ENCODE measurements at regions not wholly inside any gene's neighbourhood (a gene's known extent, or its start where the extent isn't known, plus 50 kb on each side); places are given as distances from the start of the nearest gene placed in this dataset.

DNA sequence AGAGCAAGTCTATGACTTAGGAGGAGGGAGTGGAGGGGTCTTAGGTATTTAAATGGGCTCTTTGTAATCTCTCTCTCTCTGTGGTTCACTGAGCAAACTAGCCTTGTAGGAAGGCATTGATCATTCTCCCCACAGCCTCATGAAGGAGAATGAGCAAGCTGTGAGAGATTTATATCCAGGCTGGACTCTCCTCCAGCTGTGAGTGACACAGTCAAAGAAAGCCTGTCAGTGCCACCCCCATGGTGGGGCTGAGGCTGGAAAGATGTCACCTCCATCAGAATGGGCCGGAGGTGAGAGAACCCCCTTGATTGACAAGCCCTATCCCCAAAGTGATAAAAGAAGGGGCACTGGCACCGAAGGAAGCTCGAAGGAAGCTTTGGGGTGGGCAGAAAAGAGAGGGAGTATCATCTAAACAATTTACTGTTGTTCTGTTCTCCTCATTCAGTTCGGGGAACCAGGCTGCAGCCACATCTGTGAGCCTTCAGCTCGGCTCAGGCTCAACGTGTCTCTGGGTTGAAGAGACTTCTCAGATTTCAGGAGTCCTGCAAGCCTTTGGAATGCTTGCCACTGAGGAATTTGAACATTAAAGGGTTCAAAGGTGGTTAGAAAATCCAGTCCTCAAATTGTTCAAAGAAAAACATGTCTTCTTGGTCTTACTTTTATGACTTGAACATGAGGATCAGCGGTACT, 538.2 kb upstream of the ZNF462 start:
- H3K36me3 ChIP-seq (ENCODE audit: insufficient read depth, low read length): no peaks in the 10 kb centered on the region
- H3K4me1 ChIP-seq (ENCODE audit: insufficient read depth, low read length): no peaks in the 10 kb centered on the region
- H4K20me1 ChIP-seq (ENCODE audit: insufficient read depth, low read length): no peaks in the 10 kb centered on the region
- TF ChIP-seq EZH2 (IDR thresholded peaks at IDR 0.05; ENCODE audit: borderline replicate concordance, low read depth, low read length, severe bottlenecking): no peak
- TF ChIP-seq, protein P1, sequence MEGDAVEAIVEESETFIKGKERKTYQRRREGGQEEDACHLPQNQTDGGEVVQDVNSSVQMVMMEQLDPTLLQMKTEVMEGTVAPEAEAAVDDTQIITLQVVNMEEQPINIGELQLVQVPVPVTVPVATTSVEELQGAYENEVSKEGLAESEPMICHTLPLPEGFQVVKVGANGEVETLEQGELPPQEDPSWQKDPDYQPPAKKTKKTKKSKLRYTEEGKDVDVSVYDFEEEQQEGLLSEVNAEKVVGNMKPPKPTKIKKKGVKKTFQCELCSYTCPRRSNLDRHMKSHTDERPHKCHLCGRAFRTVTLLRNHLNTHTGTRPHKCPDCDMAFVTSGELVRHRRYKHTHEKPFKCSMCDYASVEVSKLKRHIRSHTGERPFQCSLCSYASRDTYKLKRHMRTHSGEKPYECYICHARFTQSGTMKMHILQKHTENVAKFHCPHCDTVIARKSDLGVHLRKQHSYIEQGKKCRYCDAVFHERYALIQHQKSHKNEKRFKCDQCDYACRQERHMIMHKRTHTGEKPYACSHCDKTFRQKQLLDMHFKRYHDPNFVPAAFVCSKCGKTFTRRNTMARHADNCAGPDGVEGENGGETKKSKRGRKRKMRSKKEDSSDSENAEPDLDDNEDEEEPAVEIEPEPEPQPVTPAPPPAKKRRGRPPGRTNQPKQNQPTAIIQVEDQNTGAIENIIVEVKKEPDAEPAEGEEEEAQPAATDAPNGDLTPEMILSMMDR (IDR thresholded peaks at IDR 0.05; ENCODE audit: borderline replicate concordance, extremely low read depth, low read length, poor library complexity, severe bottlenecking): no peak
- DNase-seq: no peak
- no peak overlapping the region for H3K4me2 ChIP-seq (ENCODE audit: insufficient read depth, low read length)
- H3K27me3 ChIP-seq (ENCODE audit: insufficient read depth, low read length, poor library complexity): no peaks in the 10 kb centered on the region
- no peaks in the 10 kb centered on the region for H3K9me3 ChIP-seq (ENCODE audit: insufficient read depth, low read length, severe bottlenecking)
- H3K79me2 ChIP-seq (ENCODE audit: insufficient read depth, low read length): no peaks in the 10 kb centered on the region
- H3K9ac ChIP-seq (ENCODE audit: low read depth, low read length): no peak overlapping the region
- no peak for ATAC-seq (ENCODE audit: insufficient read depth, low read depth)
- no peak overlapping the region for H3K27ac ChIP-seq (ENCODE audit: low read length)
- H2AFZ ChIP-seq (ENCODE audit: low read depth, low read length): no peak overlapping the region
- H3K4me3 ChIP-seq (ENCODE audit: low read depth in 1 of 2, low read length in 2 of 2): no peak overlapping the region

GRCh38 chr9:106326493-106326892, 536.5 kb upstream of the ZNF462 start:
- Histone ChIP-seq H3K4me1 (ENCODE audit: insufficient read depth, low read length) (no peaks in the 10 kb centered on the region), H3K9ac (ENCODE audit: low read depth, low read length) (no peak overlapping the region), H3K27ac (ENCODE audit: low read length) (no peak overlapping the region), H3K4me2 (ENCODE audit: insufficient read depth, low read length) (no peak overlapping the region), H3K4me3 (ENCODE audit: low read depth in 1 of 2, low read length in 2 of 2) (no peak overlapping the region), H4K20me1 (ENCODE audit: insufficient read depth, low read length) (no peaks in the 10 kb centered on the region), H3K79me2 (ENCODE audit: insufficient read depth, low read length) (no peaks in the 10 kb centered on the region), H3K9me3 (ENCODE audit: insufficient read depth, low read length, severe bottlenecking) (no peaks in the 10 kb centered on the region), H2AFZ (ENCODE audit: low read depth, low read length) (no peak overlapping the region), H3K36me3 (ENCODE audit: insufficient read depth, low read length) (no peaks in the 10 kb centered on the region), H3K27me3 (ENCODE audit: insufficient read depth, low read length, poor library complexity) (no peaks in the 10 kb centered on the region)
- TF ChIP-seq, protein P1 (IDR thresholded peaks at IDR 0.05; ENCODE audit: borderline replicate concordance, extremely low read depth, low read length, poor library complexity, severe bottlenecking): no peak
- no peak for TF ChIP-seq EZH2 (IDR thresholded peaks at IDR 0.05; ENCODE audit: borderline replicate concordance, low read depth, low read length, severe bottlenecking)
- DNase-seq (no peak), ATAC-seq (ENCODE audit: insufficient read depth, low read depth) (no peak)

- Histone ChIP-seq H3K9me3 (ENCODE audit: insufficient read depth, low read length, severe bottlenecking) (no peaks in the 10 kb centered on the region), H3K4me3 (ENCODE audit: low read depth in 1 of 2, low read length in 2 of 2) (no peak overlapping the region), H3K9ac (ENCODE audit: low read depth, low read length) (no peak overlapping the region), H3K4me2 (ENCODE audit: insufficient read depth, low read length) (no peak overlapping the region), H3K36me3 (ENCODE audit: insufficient read depth, low read length) (no peaks in the 10 kb centered on the region), H3K79me2 (ENCODE audit: insufficient read depth, low read length) (no peaks in the 10 kb centered on the region), H3K27me3 (ENCODE audit: insufficient read depth, low read length, poor library complexity) (no peaks in the 10 kb centered on the region), H4K20me1 (ENCODE audit: insufficient read depth, low read length) (no peaks in the 10 kb centered on the region), H2AFZ (ENCODE audit: low read depth, low read length) (no peak overlapping the region), H3K27ac (ENCODE audit: low read length) (no peak overlapping the region), H3K4me1 (ENCODE audit: insufficient read depth, low read length) (no peaks in the 10 kb centered on the region)
- TF ChIP-seq EZH2 (IDR thresholded peaks at IDR 0.05; ENCODE audit: borderline replicate concordance, low read depth, low read length, severe bottlenecking): no peak
- TF ChIP-seq, protein P1 (IDR thresholded peaks at IDR 0.05; ENCODE audit: borderline replicate concordance, extremely low read depth, low read length, poor library complexity, severe bottlenecking): no peak
- ATAC-seq (ENCODE audit: insufficient read depth, low read depth) (no peak), DNase-seq (no peak)
These were observed 529.5 kb upstream of the ZNF462 start for GRCh38 chr9:106333481-106333880.

All from DND-41 (cell line).